Neural cell (in vitro differentiated cells): ENCODE measurements at regions not wholly inside any gene's neighbourhood (a gene's known extent, or its start where the extent isn't known, plus 50 kb on each side); places are given as distances from the start of the nearest gene placed in this dataset.

ENCODE experiments used
- EP300 ChIP-seq: fragments of 450-650 bp; conservative IDR thresholded peaks from 2 replicates; pipeline ENCODE4 v1.6.1; 2014; ENCODE audit warnings: antibody characterized with exemption, mild to moderate bottlenecking, moderate library complexity; ENCODE audit not compliant: poor library complexity, severe bottlenecking
- EZH2 ChIP-seq: fragments of 200-600, 300-800 bp; shearing (Covaris generic), sonication (generic); IDR thresholded peaks from 2 replicates; pipeline ENCODE4 v1.6.1; 2014; ENCODE audit warnings: antibody characterized with exemption, low read length, borderline replicate concordance, mild to moderate bottlenecking; ENCODE audit not compliant: insufficient read depth, poor library complexity, severe bottlenecking
- RAD21 ChIP-seq: fragments of 450-650 bp; conservative IDR thresholded peaks from 2 replicates; pipeline ENCODE4 v1.6.1; 2014; ENCODE audit warnings: antibody characterized with exemption, mild to moderate bottlenecking, moderate library complexity
- SMC3 ChIP-seq: fragments of 450-650 bp; conservative IDR thresholded peaks from 2 replicates; pipeline ENCODE4 v1.6.1; 2014; ENCODE audit warnings: antibody characterized with exemption, mild to moderate bottlenecking, moderate library complexity; ENCODE audit not compliant: poor library complexity
- TAF1 ChIP-seq: IDR thresholded peaks from 2 replicates; pipeline ENCODE4 v1.6.1; 2012; ENCODE audit warnings: low read depth
- TF ChIP-seq, protein P1 (sequence below): fragments of 450-650 bp; IDR thresholded peaks from 2 replicates; pipeline ENCODE4 v1.5.1; 2014; ENCODE audit warnings: antibody characterized with exemption, mild to moderate bottlenecking, moderate library complexity; ENCODE audit not compliant: poor library complexity, severe bottlenecking
- TF ChIP-seq, protein P2 (sequence below): IDR thresholded peaks from 2 replicates; pipeline ENCODE4 v1.6.1; 2012; ENCODE audit warnings: borderline replicate concordance

DNA sequence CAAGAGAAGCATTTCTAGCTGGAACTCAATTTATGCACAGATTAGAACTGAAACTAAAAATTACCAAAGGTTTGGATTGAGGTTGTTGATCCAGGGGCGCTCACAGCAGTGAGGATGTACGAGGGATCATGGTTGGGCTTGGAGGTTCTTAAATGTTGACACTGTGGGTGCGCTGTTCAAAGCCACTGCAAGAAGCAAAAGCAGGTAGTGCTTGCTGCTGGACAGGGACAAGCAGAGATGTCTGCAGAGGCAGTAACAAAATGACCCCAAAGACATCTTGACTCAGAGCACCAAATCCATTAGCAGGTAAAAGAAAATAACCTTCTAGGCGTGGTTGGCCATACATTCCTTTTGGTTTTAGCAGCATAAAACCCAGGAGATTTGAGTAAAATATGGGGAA, 468.4 kb downstream of the ZSWIM6 start:
- no peak for TF ChIP-seq RAD21
- TF ChIP-seq, protein P1, sequence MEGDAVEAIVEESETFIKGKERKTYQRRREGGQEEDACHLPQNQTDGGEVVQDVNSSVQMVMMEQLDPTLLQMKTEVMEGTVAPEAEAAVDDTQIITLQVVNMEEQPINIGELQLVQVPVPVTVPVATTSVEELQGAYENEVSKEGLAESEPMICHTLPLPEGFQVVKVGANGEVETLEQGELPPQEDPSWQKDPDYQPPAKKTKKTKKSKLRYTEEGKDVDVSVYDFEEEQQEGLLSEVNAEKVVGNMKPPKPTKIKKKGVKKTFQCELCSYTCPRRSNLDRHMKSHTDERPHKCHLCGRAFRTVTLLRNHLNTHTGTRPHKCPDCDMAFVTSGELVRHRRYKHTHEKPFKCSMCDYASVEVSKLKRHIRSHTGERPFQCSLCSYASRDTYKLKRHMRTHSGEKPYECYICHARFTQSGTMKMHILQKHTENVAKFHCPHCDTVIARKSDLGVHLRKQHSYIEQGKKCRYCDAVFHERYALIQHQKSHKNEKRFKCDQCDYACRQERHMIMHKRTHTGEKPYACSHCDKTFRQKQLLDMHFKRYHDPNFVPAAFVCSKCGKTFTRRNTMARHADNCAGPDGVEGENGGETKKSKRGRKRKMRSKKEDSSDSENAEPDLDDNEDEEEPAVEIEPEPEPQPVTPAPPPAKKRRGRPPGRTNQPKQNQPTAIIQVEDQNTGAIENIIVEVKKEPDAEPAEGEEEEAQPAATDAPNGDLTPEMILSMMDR: no peak
- no peak for TF ChIP-seq SMC3
- no peak for TF ChIP-seq TAF1
- no peak for TF ChIP-seq EZH2
- no peak for TF ChIP-seq EP300
- TF ChIP-seq, protein P2, sequence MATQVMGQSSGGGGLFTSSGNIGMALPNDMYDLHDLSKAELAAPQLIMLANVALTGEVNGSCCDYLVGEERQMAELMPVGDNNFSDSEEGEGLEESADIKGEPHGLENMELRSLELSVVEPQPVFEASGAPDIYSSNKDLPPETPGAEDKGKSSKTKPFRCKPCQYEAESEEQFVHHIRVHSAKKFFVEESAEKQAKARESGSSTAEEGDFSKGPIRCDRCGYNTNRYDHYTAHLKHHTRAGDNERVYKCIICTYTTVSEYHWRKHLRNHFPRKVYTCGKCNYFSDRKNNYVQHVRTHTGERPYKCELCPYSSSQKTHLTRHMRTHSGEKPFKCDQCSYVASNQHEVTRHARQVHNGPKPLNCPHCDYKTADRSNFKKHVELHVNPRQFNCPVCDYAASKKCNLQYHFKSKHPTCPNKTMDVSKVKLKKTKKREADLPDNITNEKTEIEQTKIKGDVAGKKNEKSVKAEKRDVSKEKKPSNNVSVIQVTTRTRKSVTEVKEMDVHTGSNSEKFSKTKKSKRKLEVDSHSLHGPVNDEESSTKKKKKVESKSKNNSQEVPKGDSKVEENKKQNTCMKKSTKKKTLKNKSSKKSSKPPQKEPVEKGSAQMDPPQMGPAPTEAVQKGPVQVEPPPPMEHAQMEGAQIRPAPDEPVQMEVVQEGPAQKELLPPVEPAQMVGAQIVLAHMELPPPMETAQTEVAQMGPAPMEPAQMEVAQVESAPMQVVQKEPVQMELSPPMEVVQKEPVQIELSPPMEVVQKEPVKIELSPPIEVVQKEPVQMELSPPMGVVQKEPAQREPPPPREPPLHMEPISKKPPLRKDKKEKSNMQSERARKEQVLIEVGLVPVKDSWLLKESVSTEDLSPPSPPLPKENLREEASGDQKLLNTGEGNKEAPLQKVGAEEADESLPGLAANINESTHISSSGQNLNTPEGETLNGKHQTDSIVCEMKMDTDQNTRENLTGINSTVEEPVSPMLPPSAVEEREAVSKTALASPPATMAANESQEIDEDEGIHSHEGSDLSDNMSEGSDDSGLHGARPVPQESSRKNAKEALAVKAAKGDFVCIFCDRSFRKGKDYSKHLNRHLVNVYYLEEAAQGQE: no peak
